Mammary epithelial cell (primary cell): ENCODE measurements at regions not wholly inside any gene's neighbourhood (a gene's known extent, or its start where the extent isn't known, plus 50 kb on each side); places are given as distances from the start of the nearest gene placed in this dataset.
"Not testable (repeated sequence)": the region's sequence is repeated elsewhere in the genome, so short reads cannot be mapped to it uniquely, and the experiment has no call there.

Source experiments
- EZH2 ChIP-seq: IDR thresholded peaks from 2 replicates; pipeline ENCODE4 v1.6.1; 2012; ENCODE audit warnings: low read length, inconsistent platforms, borderline replicate concordance
- TF ChIP-seq, protein P1 (sequence below), 2 donors: IDR thresholded peaks in 1 of 2; conservative IDR thresholded peaks in 1 of 2; 2 replicates each; pipeline ENCODE4 v1.5.1; 2011 to 2012; ENCODE audit warnings: inconsistent platforms in 2 of 2, low read length in 2 of 2, mild to moderate bottlenecking in 2 of 2, control low read depth in 1 of 2, low read depth in 1 of 2; ENCODE audit not compliant: insufficient read depth in 1 of 2; ENCODE audit errors: extremely low read depth in 1 of 2

DNA sequence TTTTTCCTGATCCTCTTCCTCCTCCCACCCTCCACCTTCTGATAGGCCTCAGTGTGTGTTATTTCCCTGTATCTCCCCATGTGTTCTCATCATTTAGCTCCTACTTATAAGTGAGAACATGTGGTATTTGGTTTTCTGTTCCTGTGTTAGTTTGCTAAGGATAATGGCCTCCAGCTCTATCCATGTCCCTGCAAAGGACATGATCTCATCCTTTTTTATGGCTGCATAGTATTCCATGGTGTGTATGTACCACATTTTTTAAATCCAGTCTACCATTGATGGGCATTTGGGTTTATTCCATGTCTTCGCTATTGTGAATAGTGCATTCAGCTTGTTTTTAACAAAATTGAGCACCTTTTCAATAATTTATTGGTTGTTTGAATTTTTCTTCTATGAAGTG, 130.8 kb upstream of the ARHGAP20 start:
- TF ChIP-seq, protein P1, sequence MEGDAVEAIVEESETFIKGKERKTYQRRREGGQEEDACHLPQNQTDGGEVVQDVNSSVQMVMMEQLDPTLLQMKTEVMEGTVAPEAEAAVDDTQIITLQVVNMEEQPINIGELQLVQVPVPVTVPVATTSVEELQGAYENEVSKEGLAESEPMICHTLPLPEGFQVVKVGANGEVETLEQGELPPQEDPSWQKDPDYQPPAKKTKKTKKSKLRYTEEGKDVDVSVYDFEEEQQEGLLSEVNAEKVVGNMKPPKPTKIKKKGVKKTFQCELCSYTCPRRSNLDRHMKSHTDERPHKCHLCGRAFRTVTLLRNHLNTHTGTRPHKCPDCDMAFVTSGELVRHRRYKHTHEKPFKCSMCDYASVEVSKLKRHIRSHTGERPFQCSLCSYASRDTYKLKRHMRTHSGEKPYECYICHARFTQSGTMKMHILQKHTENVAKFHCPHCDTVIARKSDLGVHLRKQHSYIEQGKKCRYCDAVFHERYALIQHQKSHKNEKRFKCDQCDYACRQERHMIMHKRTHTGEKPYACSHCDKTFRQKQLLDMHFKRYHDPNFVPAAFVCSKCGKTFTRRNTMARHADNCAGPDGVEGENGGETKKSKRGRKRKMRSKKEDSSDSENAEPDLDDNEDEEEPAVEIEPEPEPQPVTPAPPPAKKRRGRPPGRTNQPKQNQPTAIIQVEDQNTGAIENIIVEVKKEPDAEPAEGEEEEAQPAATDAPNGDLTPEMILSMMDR (conservative IDR thresholded peaks at IDR 0.05 in 1 of 2, IDR thresholded peaks at IDR 0.05 in 1 of 2; ENCODE audit: extremely low read depth in 1 of 2, insufficient read depth in 1 of 2, low read depth in 1 of 2, low read length in 2 of 2), result not testable (repeated sequence)
- not testable (repeated sequence) for TF ChIP-seq EZH2
